Cardiac fibroblast (primary cell): ENCODE measurements at regions not wholly inside any gene's neighbourhood (a gene's known extent, or its start where the extent isn't known, plus 50 kb on each side); places are given as distances from the start of the nearest gene placed in this dataset.
"Not testable (repeated sequence)": the region's sequence is repeated elsewhere in the genome, so short reads cannot be mapped to it uniquely, and the experiment has no call there.

ENCODE experiments used
- DNase-seq, 2 donors: peaks; one replicate each; pipeline versions ENCODE4 v3.0.0 to v3.0.0-alpha.2; 2010; ENCODE audit warnings: low read depth in 2 of 2
- H3K4me3 ChIP-seq, 2 donors: replicated peaks in 1 of 2; 1 replicate in 1 of 2; 2 replicates in 1 of 2; pipeline ENCODE4 v1.5.1; 2011; ENCODE audit warnings: low read depth in 2 of 2, low read length in 2 of 2, mild to moderate bottlenecking in 2 of 2, moderate library complexity in 1 of 2
- TF ChIP-seq, protein P1 (sequence below): IDR thresholded peaks from one replicate; pipeline ENCODE4 v1.5.1; 2011; ENCODE audit warnings: low read depth, mild to moderate bottlenecking, low read length, inconsistent platforms

GRCh38 chr5:58182287-58182841, 277.5 kb downstream of the PLK2 start:
- TF ChIP-seq, protein P1, sequence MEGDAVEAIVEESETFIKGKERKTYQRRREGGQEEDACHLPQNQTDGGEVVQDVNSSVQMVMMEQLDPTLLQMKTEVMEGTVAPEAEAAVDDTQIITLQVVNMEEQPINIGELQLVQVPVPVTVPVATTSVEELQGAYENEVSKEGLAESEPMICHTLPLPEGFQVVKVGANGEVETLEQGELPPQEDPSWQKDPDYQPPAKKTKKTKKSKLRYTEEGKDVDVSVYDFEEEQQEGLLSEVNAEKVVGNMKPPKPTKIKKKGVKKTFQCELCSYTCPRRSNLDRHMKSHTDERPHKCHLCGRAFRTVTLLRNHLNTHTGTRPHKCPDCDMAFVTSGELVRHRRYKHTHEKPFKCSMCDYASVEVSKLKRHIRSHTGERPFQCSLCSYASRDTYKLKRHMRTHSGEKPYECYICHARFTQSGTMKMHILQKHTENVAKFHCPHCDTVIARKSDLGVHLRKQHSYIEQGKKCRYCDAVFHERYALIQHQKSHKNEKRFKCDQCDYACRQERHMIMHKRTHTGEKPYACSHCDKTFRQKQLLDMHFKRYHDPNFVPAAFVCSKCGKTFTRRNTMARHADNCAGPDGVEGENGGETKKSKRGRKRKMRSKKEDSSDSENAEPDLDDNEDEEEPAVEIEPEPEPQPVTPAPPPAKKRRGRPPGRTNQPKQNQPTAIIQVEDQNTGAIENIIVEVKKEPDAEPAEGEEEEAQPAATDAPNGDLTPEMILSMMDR, result no peak
- no peak for DNase-seq
- H3K4me3 ChIP-seq, result no peak overlapping the region

GRCh38 chr5:58181578-58182286, 278.2 kb downstream of the PLK2 start:
- H3K4me3 ChIP-seq, result no peak overlapping the region
- TF ChIP-seq, protein P1, result no peak
- DNase-seq, result no peak

DNA sequence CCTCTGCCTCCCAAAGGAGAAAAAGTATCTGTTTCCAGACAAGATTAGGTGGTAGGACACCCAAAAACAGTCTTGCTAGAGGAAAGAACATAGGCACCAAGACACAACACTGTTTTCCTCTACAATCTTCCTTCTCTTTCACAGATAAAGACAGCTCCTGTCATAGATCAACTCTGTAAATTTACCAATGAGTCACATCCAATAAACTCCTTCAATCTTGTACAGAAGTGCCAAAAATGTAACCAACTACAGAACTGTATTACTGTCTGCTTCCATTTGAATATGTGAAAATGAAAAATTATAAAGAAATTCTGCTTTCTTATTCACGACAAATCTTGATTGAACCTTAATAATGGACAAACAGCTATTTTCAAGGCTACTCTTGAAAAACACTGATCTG, 286.9 kb downstream of the PLK2 start:
- no peak for DNase-seq
- H3K4me3 ChIP-seq, result no peak overlapping the region
- TF ChIP-seq, protein P1, result no peak

- no peak overlapping the region for H3K4me3 ChIP-seq
- TF ChIP-seq, protein P1, result no peak
- DNase-seq, result no peak
Measured at GRCh38 chr5:58165152-58165551, 294.7 kb downstream of the PLK2 start.

- not testable (repeated sequence) for DNase-seq, H3K4me3 ChIP-seq
Measured at GRCh38 chr5:58161889-58162288, 298.0 kb downstream of the PLK2 start.

DNA sequence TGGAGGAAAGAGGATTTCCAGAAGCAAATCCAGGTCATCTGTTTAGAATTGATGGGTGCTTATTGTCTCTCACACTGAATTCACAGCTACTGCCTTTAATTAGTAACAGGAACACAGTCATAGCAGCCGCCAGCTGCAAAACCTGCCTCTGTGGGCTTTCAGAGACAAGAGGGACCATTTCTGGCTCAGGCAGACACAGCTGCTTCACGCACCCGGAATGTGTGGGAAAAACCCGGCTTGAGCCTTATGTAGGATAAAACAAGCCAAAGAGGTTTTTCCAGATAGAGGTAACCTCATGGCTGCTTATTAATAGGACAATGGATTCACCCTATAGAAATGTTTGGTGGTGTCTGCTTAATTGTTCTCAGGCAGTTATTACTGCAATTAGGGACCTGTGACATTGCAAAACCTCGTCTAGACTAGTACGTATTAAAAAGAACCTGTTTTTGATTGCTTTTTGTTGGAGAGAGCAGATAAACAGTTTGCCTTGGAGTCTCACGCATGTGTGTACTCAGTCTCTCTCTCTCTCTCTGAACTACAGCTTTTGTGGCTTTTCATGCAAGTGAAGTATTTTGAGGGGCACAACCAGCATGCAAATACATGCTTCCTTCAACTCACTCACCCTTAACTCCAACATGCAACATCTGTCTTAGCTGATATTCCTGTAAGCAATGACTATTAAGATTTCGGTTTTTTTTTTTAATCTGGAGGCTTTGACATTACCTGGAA, 302.7 kb downstream of the PLK2 start:
- TF ChIP-seq, protein P1, result no peak
- no peak overlapping the region for H3K4me3 ChIP-seq
- DNase-seq, result peak; percentile 8 to 59

DNA sequence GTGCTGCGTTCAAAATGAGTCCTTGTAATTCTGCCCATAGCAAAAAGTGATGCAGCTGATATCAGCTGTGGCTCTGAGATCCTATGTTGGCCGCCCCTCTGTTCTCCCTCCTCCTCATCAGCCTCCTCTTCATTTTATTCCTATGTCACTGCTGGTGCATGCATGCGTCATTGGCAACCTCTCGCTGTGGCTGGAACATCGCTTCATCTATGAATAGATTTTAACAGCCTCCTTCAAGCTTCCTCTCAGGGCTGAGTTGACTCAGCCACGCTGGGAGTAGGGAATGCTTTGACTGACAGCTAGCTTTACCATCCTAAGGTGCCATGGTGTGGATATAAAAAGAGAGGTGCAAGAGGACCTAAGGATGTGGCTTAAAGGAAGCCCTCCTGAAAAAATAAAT, 303.5 kb downstream of the PLK2 start:
- peak; percentile 29 to 70 for DNase-seq
- TF ChIP-seq, protein P1, result no peak
- H3K4me3 ChIP-seq, result no peak overlapping the region
